Muscle layer of colon (tissue), 2 donors: ENCODE measurements at regions not wholly inside any gene's neighbourhood (a gene's known extent, or its start where the extent isn't known, plus 50 kb on each side); places are given as distances from the start of the nearest gene placed in this dataset.

Experiments
- H3K27ac ChIP-seq: one replicate; pipeline ENCODE4 v1.7.0; 2013; ENCODE audit warnings: low read depth, mild to moderate bottlenecking, low read length, moderate library complexity
- H3K27me3 ChIP-seq, 2 donors: one replicate each; pipeline ENCODE4 v1.7.0; 2013; ENCODE audit warnings: low read length in 2 of 2, mild to moderate bottlenecking in 2 of 2; ENCODE audit not compliant: insufficient read depth in 2 of 2, control insufficient read depth in 1 of 2
- H3K36me3 ChIP-seq: one replicate; pipeline ENCODE4 v1.7.0; 2013; ENCODE audit warnings: mild to moderate bottlenecking, low read length; ENCODE audit not compliant: insufficient read depth
- H3K4me1 ChIP-seq: one replicate; pipeline ENCODE4 v1.7.0; 2013; ENCODE audit warnings: mild to moderate bottlenecking, low read length; ENCODE audit not compliant: insufficient read depth
- H3K4me3 ChIP-seq, 2 donors: one replicate each; pipeline ENCODE4 v1.7.0; 2013; ENCODE audit warnings: low read length in 2 of 2, low read depth in 1 of 2, mild to moderate bottlenecking in 1 of 2, moderate library complexity in 1 of 2
- H3K9ac ChIP-seq: one replicate; pipeline ENCODE4 v1.7.0; 2013; ENCODE audit warnings: low read length
- H3K9me3 ChIP-seq: one replicate; pipeline ENCODE4 v1.7.0; 2013; ENCODE audit warnings: mild to moderate bottlenecking, low read length
- donor health status: abdominal sarcoma.
- donor health status: Adenocarcinoma of cecum.

GRCh38 chr17:69637446-69638156, 223.1 kb downstream of the MAP2K6 start:
- no peaks in the 10 kb centered on the region for H3K36me3 ChIP-seq
- H3K27me3 ChIP-seq, result no peaks in the 10 kb centered on the region
- H3K4me3 ChIP-seq, result no peak overlapping the region
- no peaks in the 10 kb centered on the region for H3K4me1 ChIP-seq
- no peaks in the 10 kb centered on the region for H3K9me3 ChIP-seq
- H3K27ac ChIP-seq, result no peak overlapping the region
- no peak overlapping the region for H3K9ac ChIP-seq

DNA sequence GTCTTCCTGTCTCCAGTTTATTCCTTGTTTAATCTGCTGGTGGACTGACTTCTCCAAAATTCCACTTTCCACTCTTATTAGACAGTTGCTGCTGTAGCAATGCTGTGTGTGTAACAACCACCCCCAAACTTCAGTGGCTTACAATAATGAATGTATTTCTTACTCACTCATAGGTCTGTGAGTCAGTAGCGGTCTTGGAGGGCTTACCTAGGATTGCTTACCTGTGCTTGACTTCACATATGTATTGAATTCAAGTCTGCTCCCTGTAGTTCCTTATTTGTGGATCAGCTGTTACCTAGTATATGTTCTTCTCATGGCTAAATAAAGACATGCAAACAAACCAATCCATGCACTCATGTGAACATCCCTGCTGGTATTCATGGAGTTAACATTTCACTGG, 224.6 kb downstream of the MAP2K6 start:
- H3K9me3 ChIP-seq, result no peaks in the 10 kb centered on the region
- H3K27ac ChIP-seq, result no peak overlapping the region
- no peaks in the 10 kb centered on the region for H3K4me1 ChIP-seq

DNA sequence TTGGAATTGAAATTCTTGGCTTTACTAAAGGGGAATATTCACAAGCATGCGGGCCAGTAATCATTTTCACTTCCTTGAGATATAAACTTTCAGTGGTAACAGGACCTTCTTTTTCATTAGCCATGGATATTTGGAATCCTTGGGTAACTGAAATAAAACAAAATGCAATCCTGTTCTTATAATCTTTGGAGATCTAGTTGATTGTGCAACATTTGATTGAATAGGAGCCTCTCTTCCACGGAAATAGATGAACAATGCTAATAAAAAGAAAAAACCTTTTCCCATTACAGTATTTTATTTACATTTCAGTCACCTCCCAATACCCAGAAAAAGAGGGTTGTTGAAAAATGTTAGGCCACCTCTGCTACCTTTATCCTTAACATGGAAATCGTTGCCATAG, 225.6 kb downstream of the MAP2K6 start:
- Histone ChIP-seq H3K4me3 (no peak overlapping the region), H3K9ac (no peak overlapping the region), H3K36me3 (no peaks in the 10 kb centered on the region), H3K9me3 (no peaks in the 10 kb centered on the region), H3K27ac (no peak overlapping the region), H3K4me1 (no peaks in the 10 kb centered on the region), H3K27me3 (no peaks in the 10 kb centered on the region)

More for the DNA sequence above, 224.6 kb downstream of the MAP2K6 start:
- Histone ChIP-seq H3K4me3 (no peak overlapping the region), H3K36me3 (no peaks in the 10 kb centered on the region), H3K9ac (no peak overlapping the region), H3K27me3 (no peaks in the 10 kb centered on the region)

GRCh38 chr17:69643686-69644085, 229.2 kb downstream of the MAP2K6 start:
- no peaks in the 10 kb centered on the region for H3K4me1 ChIP-seq
- H3K27ac ChIP-seq, result no peak overlapping the region
- H3K4me3 ChIP-seq, result no peak overlapping the region
- H3K36me3 ChIP-seq, result no peaks in the 10 kb centered on the region
- no peaks in the 10 kb centered on the region for H3K27me3 ChIP-seq
- H3K9me3 ChIP-seq, result no peaks in the 10 kb centered on the region
- no peak overlapping the region for H3K9ac ChIP-seq

DNA sequence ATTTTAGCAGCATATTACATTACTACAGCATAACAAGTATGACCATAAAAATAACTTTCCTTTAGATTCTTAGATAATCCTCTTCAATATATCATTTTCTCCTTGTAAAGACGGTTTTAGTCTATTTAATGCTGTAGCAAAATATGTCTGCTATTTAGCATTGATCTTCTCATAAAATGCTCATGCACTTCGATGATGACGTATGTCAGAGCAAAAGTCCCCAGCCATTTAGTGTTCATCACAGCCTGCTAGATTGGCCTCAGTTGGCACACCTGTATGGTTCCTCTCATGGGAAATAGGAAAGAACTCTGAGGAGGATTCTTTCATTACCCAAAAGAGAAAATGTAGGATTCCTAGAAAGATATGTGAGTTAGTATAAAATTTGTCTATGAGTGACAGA, 232.2 kb downstream of the MAP2K6 start:
- H3K9me3 ChIP-seq, result no peaks in the 10 kb centered on the region
- H3K4me1 ChIP-seq, result no peaks in the 10 kb centered on the region
- H3K4me3 ChIP-seq, result no peak overlapping the region

DNA sequence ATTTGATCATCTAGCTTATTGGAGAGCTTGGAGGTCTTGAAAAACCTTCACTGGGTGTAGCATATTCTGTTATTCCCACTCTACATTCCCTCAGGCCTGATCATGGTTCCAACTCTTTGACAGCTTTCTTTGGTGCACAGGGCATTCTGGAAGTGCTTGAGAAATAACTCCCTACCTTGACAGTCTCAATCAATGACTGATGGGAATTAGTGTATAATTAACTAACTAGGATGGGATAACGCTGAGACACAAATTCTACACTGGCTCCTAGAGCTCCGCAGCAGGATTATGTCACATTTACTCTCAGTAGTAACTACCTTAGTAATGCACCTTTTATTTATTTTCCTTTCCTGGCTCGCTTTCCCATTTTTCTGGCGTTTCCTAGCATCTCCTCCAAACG, 236.4 kb downstream of the MAP2K6 start:
- H3K9ac ChIP-seq, result no peak overlapping the region
- no peaks in the 10 kb centered on the region for H3K27me3 ChIP-seq

More for the DNA sequence above, 232.2 kb downstream of the MAP2K6 start:
- no peaks in the 10 kb centered on the region for H3K27me3 ChIP-seq
- no peak overlapping the region for H3K27ac ChIP-seq
- H3K36me3 ChIP-seq, result no peaks in the 10 kb centered on the region
- H3K9ac ChIP-seq, result no peak overlapping the region

GRCh38 chr17:69651921-69652320, 237.4 kb downstream of the MAP2K6 start:
- no peaks in the 10 kb centered on the region for H3K4me1 ChIP-seq
- no peak overlapping the region for H3K4me3 ChIP-seq
- H3K27me3 ChIP-seq, result no peaks in the 10 kb centered on the region
- H3K27ac ChIP-seq, result no peak overlapping the region
- no peaks in the 10 kb centered on the region for H3K36me3 ChIP-seq
- H3K9ac ChIP-seq, result no peak overlapping the region
- H3K9me3 ChIP-seq, result no peaks in the 10 kb centered on the region

More for the DNA sequence above, 236.4 kb downstream of the MAP2K6 start:
- Histone ChIP-seq H3K27ac (no peak overlapping the region), H3K9me3 (no peaks in the 10 kb centered on the region), H3K4me3 (no peak overlapping the region), H3K4me1 (no peaks in the 10 kb centered on the region), H3K36me3 (no peaks in the 10 kb centered on the region)

DNA sequence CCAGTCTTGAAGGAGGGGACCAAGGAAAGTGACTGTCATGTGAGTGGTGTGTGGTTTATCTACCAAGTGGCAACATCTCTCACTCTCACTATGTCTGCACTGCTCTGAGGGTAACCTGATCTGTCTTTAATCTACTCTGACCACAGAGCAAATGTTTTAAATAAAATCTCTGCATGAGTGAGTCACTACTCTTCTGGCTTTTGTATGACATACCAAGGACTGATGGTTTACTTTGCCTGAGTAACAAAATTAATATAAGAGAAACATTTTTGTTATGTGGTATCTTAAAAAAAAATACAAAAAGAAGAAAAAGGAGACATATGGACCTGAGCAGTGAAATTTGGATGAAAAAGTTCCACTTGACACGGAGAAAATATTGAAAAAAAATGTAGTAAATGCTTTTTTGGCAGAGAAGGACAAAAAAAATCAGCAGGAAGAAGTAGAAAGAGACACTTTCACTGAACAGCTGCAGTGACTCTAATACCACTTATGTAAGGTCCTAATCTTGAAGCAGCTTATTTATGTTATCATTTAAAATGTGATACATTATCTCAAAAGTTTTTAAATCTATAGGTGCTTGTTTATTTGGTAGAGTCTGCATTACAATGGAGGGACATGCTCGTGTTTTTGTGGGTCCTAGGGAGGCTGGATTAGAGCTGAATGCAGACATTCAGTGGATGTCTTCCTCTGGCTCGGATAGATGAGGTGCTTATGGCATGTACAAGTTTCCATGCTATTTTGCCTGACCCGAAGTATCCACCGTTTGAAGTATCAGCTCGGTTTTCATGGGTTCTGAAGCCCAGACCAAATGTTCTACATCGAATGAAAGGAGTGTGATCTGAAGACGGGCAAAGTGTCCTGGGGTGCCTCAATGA, 240.7 kb downstream of the MAP2K6 start:
- H3K4me1 ChIP-seq, result no peaks in the 10 kb centered on the region
- H3K27ac ChIP-seq, result no peak overlapping the region
- H3K27me3 ChIP-seq, result no peaks in the 10 kb centered on the region
- H3K9me3 ChIP-seq, result no peaks in the 10 kb centered on the region
- H3K36me3 ChIP-seq, result no peaks in the 10 kb centered on the region
- no peak overlapping the region for H3K9ac ChIP-seq
- H3K4me3 ChIP-seq, result no peak overlapping the region

DNA sequence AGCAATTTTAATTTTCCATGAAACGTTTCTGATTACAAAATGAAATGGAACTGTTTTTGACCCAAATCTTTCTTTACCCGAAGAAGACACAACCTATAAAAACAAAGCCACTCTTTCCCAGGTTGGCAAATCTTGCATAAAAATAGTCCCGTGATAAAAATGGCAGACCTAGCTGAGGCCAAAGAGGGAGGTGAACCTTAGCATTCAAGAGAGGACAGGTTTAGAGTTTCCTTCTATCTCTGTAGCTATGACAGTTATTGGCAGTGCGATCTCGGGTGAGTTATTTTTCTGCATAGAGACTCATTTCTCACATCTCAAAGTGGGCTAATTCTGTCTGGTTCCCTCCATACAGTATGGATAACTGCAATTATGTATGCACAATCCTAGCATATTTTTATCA, 241.4 kb downstream of the MAP2K6 start:
- no peaks in the 10 kb centered on the region for H3K36me3 ChIP-seq
- H3K27ac ChIP-seq, result no peak overlapping the region
- no peaks in the 10 kb centered on the region for H3K27me3 ChIP-seq
- H3K9ac ChIP-seq, result no peak overlapping the region
- no peaks in the 10 kb centered on the region for H3K4me1 ChIP-seq
- H3K4me3 ChIP-seq, result no peak overlapping the region
- no peaks in the 10 kb centered on the region for H3K9me3 ChIP-seq

DNA sequence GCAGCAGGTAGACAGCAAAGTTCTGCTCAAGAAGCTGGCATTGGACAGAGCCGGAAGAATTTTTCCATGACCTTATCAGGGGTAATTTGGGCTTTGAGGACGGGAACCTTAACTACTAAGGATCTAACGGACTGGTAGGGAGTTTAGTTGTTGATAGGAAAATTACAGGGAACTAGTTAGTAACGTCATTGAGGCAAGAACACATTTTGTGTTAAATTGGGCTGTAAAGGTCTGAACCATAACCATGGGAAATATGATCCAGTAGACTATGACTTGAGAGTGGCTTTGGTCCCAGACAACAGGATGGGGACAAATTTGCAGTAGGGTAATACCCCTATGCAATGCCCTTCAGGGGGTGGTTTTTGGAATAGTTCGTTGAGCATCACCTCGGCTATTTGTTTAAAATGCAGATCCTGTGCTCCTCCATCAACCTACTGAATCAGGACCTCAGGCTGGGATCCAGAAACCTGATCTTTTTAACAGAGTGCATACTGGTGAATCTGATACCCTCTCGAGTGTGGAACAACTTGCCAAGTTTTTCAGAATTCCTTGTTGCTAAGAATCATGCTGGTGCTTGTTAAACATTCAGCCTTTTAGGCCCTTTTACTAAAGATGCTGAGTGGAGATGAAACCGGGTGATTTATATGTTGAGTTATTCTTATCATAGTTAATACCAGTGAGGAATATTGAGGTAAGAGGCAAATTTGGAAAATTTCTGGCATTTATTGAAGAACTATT, 255.1 kb downstream of the MAP2K6 start:
- Histone ChIP-seq H3K9ac (no peak overlapping the region), H3K4me1 (no peaks in the 10 kb centered on the region), H3K27ac (no peak overlapping the region), H3K36me3 (no peaks in the 10 kb centered on the region), H3K4me3 (no peak overlapping the region), H3K27me3 (no peaks in the 10 kb centered on the region), H3K9me3 (no peaks in the 10 kb centered on the region)

GRCh38 chr17:69672924-69673323, 258.4 kb downstream of the MAP2K6 start:
- no peaks in the 10 kb centered on the region for H3K9me3 ChIP-seq
- H3K4me3 ChIP-seq, result no peak overlapping the region
- no peaks in the 10 kb centered on the region for H3K36me3 ChIP-seq
- no peaks in the 10 kb centered on the region for H3K27me3 ChIP-seq
- no peaks in the 10 kb centered on the region for H3K4me1 ChIP-seq
- H3K9ac ChIP-seq, result no peak overlapping the region
- no peak overlapping the region for H3K27ac ChIP-seq
